ENCODE measurements at regions not wholly inside any gene's neighbourhood (a gene's known extent, or its start where the extent isn't known, plus 50 kb on each side); places are given as distances from the start of the nearest gene placed in this dataset.

GRCh38 chr5:157913575-157913974 is 54.6 kb upstream of the CLINT1 start:
- no peak for DNase-seq (ENCODE audit: low read depth)

DNA sequence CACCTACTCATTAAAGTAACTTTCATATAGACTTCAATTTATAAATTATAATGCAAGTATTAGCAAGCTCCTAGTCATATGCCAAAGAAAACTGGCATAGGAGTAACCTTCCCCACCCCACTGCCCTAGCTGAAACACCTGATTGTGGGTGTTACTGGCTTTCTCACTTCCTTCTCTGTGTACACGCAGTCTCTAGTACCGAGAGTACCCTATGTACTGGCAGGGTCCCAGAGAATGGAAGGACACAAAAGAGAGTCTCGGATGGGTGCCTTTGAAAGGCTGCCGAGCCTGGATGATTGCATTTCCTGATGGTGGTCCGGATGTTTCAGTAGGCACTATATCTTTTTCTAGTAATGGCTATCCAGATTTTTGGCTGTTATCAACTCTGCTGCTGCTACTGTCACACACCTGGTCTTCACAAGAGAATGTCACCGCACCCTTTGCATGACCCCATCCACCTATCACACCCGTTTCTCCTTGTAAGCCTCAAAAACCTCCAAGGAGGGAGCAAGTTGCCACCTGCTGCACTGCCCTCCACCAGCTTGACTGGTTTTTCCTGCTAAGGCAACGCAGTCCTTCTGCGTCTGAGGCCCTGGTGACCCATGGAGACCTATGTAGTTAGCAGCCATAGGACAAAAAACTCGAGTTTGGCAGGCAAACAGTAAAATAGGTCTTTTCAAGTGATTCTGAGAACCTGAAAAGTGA is 53.8 kb upstream of the CLINT1 start:
- DNase-seq (ENCODE audit: low read depth) = no peak

DNA sequence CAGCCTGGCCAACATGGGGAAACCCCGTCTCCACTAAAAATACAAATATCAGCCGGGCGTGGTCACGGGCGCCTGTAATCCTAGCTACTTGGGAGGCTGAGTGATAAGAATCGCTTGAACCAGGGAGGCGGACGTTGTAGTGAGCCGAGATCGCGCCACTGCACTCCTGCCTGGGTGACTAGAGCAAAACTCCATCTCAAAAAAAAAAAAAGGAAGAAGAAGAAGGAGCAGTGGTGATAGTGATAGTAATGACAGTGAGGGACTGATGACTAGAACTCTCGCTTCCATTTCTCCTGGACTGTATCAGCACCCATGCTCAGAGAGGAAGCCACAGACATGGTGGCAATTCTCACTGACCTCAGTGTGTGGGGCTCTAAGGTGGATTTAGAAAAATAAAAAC is 52.6 kb upstream of the CLINT1 start:
- no peak for DNase-seq (ENCODE audit: low read depth)

All from stimulated activated CD8-positive, alpha-beta memory T cell treated with anti-CD3 and anti-CD28 coated beads, Interleukin-15, amount 100 ng/mL, for 24 hours (primary cell).